GM12878 (cell line): ENCODE measurements at regions not wholly inside any gene's neighbourhood (a gene's known extent, or its start where the extent isn't known, plus 50 kb on each side); places are given as distances from the start of the nearest gene placed in this dataset.

ENCODE experiments used
- ATAC-seq: fragments of 200-7000 bp; cut with Tn5 transposase; 3 replicates; pipeline ENCODE4 v1.9.1; 2020; ENCODE audit warnings: mild to moderate bottlenecking, moderate library complexity
- BruUV-seq: library from RNA; stranded (reverse); fragments of 400-500 nt; replicated peaks from 2 replicates; lab custom pipeline; 2021; lab: Mats Ljungman, UMichigan
- CTCF ChIA-PET: fragments of 300-600 bp; sonication (Branson Sonifier 250); formaldehyde crosslinking; extraction: SDS; loops from one replicate; lab custom pipeline; 2021; ENCODE audit warnings: inconsistent platforms; lab: Yijun Ruan, JAX
- POLR2A ChIA-PET: fragments of 350-600 bp; formaldehyde crosslinking; extraction: SDS; loops from one replicate; lab custom pipeline; 2021; ENCODE audit warnings: inconsistent platforms; lab: Charles Lee
- RAD21 ChIA-PET: fragments of 300-600 bp; sonication (Branson Sonifier 250); formaldehyde crosslinking; loops from one replicate; lab custom pipeline; 2023; ENCODE audit warnings: antibody characterized with exemption; ENCODE audit not compliant: unreplicated experiment; lab: Charles Lee
- SMC1A ChIA-PET: fragments of 300-600 bp; sonication (Branson Sonifier 250); formaldehyde crosslinking; loops from one replicate; lab custom pipeline; 2023; ENCODE audit not compliant: unreplicated experiment, uncharacterized antibody; lab: Charles Lee
- DNase-seq: peaks from one replicate; pipeline ENCODE4 v3.0.0-alpha.2; 2011; ENCODE audit warnings: low read depth, low spot score
- FAIRE-seq: peaks from 3 replicates; lab custom pipeline; 2011; peaks lifted over from hg19 to GRCh38; lab: Jason Lieb, UNC
- H2AFZ ChIP-seq: 2 replicates; pipeline ENCODE4 v1.6.0; 2011; ENCODE audit warnings: low read depth, low read length, control low read depth; ENCODE audit not compliant: control insufficient read depth
- H3K27ac ChIP-seq: 2 replicates; pipeline ENCODE4 v1.5.1; 2011; ENCODE audit warnings: control low read depth; ENCODE audit not compliant: control insufficient read depth, insufficient read depth
- H3K27me3 ChIP-seq, 2 experiments: replicated peaks in 1 of 2; 2 replicates each; pipeline versions ENCODE4 v1.6.0 to v1.6.1; 2011; ENCODE audit warnings: low read length in 1 of 2; ENCODE audit not compliant: control insufficient read depth in 2 of 2, insufficient read depth in 2 of 2
- H3K36me3 ChIP-seq, 2 experiments: 2 replicates each; pipeline ENCODE4 v1.5.1; 2011; ENCODE audit warnings: low read length in 1 of 2; ENCODE audit not compliant: control insufficient read depth in 2 of 2, insufficient read depth in 2 of 2
- H3K4me1 ChIP-seq: 2 replicates; pipeline ENCODE4 v1.6.1; 2011; ENCODE audit warnings: mild to moderate bottlenecking, low read length, moderate library complexity, mixed read lengths; ENCODE audit not compliant: control insufficient read depth, insufficient read depth
- H3K4me2 ChIP-seq: 2 replicates; pipeline ENCODE4 v1.6.0; 2011; ENCODE audit warnings: control low read depth; ENCODE audit not compliant: control insufficient read depth, insufficient read depth
- H3K4me3 ChIP-seq: fragments of 200-600 bp; sonication (generic); 2 replicates; pipeline ENCODE4 v1.5.1; 2016
- H3K79me2 ChIP-seq: 2 replicates; pipeline ENCODE4 v1.6.0; 2011; ENCODE audit warnings: low read length; ENCODE audit not compliant: control insufficient read depth, insufficient read depth
- H3K9ac ChIP-seq: 2 replicates; pipeline ENCODE4 v1.8.0; 2011; ENCODE audit warnings: low read length, control low read depth, mixed read lengths; ENCODE audit not compliant: control insufficient read depth, insufficient read depth
- H3K9me3 ChIP-seq: replicated peaks from 3 replicates; pipeline ENCODE4 v1.5.1; 2011; ENCODE audit warnings: mild to moderate bottlenecking, low read length; ENCODE audit not compliant: control insufficient read depth, insufficient read depth
- H4K20me1 ChIP-seq: 2 replicates; pipeline ENCODE4 v1.6.0; 2011; ENCODE audit not compliant: control insufficient read depth, insufficient read depth
- ASH2L ChIP-seq: fragments of 300-600, 200-600 bp; sonication (generic); IDR thresholded peaks from 2 replicates; pipeline ENCODE4 v1.6.1; 2017; ENCODE audit warnings: low read depth, mild to moderate bottlenecking, borderline replicate concordance
- ATF2 ChIP-seq: IDR thresholded peaks from 2 replicates; pipeline ENCODE4 v1.6.1; 2012; ENCODE audit warnings: low read length, inconsistent platforms
- BMI1 ChIP-seq: fragments of 450-650 bp; IDR thresholded peaks from 2 replicates; pipeline ENCODE4 v1.6.1; 2016; ENCODE audit warnings: mild to moderate bottlenecking, moderate library complexity, borderline replicate concordance
- BRCA1 ChIP-seq: IDR thresholded peaks from 2 replicates; pipeline ENCODE4 v1.6.1; 2011; ENCODE audit warnings: low read depth, low read length, improper control_type of control experiment
- CHD2 ChIP-seq: IDR thresholded peaks from 2 replicates; pipeline ENCODE4 v1.6.1; 2011; ENCODE audit warnings: low read depth, low read length, improper control_type of control experiment, borderline replicate concordance
- HCFC1 ChIP-seq: fragments of 150-350 bp; IDR thresholded peaks from 2 replicates; pipeline ENCODE4 v1.6.1; 2014; ENCODE audit warnings: low read length
- HSF1 ChIP-seq: fragments of 150-350 bp; IDR thresholded peaks from 2 replicates; pipeline ENCODE4 v1.6.1; 2014; ENCODE audit warnings: mild to moderate bottlenecking, low read depth, low read length
- IRF5 ChIP-seq: fragments of 450-650 bp; IDR thresholded peaks from 2 replicates; pipeline ENCODE4 v1.6.1; 2017; ENCODE audit warnings: borderline replicate concordance
- KDM1A ChIP-seq: fragments of 200-600 bp; sonication (generic); IDR thresholded peaks from 2 replicates; pipeline ENCODE4 v1.6.1; 2016; ENCODE audit warnings: borderline replicate concordance
- NFIC ChIP-seq: IDR thresholded peaks from 2 replicates; pipeline ENCODE4 v1.6.1; 2012; ENCODE audit warnings: low read depth, mild to moderate bottlenecking, inconsistent platforms, low read length, moderate library complexity
- NFYA ChIP-seq: IDR thresholded peaks from 2 replicates; pipeline ENCODE4 v1.6.1; 2011; ENCODE audit warnings: low read depth, mild to moderate bottlenecking, low read length, improper control_type of control experiment, borderline replicate concordance
- NKRF ChIP-seq: fragments of 450-650 bp; conservative IDR thresholded peaks from 2 replicates; pipeline ENCODE4 v1.6.1; 2017; ENCODE audit warnings: mild to moderate bottlenecking, moderate library complexity
- POLR2AphosphoS5 ChIP-seq: IDR thresholded peaks from 2 replicates; pipeline ENCODE4 v1.6.1; 2011; ENCODE audit warnings: mild to moderate bottlenecking, low read length, inconsistent platforms
- RAD51 ChIP-seq: fragments of 450-650 bp; IDR thresholded peaks from 2 replicates; pipeline ENCODE4 v1.6.1; 2016; ENCODE audit warnings: moderate library complexity, mild to moderate bottlenecking, inconsistent platforms
- SIX5 ChIP-seq: IDR thresholded peaks from 2 replicates; pipeline ENCODE4 v1.6.1; 2011; ENCODE audit warnings: mild to moderate bottlenecking, low read depth, low read length, moderate library complexity; ENCODE audit not compliant: severe bottlenecking
- SUPT20H ChIP-seq: IDR thresholded peaks from 2 replicates; pipeline ENCODE4 v1.6.1; 2011; ENCODE audit warnings: low read depth, mild to moderate bottlenecking, low read length, moderate library complexity, borderline replicate concordance; ENCODE audit not compliant: control insufficient read depth
- TBL1XR1 ChIP-seq: IDR thresholded peaks from 2 replicates; pipeline ENCODE4 v1.6.1; 2012; ENCODE audit warnings: low read depth, low read length, improper control_type of control experiment
- ZBED1 ChIP-seq: IDR thresholded peaks from 2 replicates; pipeline ENCODE4 v1.6.1; 2016; ENCODE audit warnings: borderline replicate concordance
- ZNF274 ChIP-seq: IDR thresholded peaks from one replicate; pipeline ENCODE4 v1.8.0; 2011; ENCODE audit not compliant: insufficient read length, insufficient read depth
- in situ Hi-C: fragments of 300-500 bp; cut with MboI; formaldehyde crosslinking; loops from 9 replicates; pipeline ENCODE4 v1.14.3; 2018; ENCODE audit warnings: mixed read lengths
- intact Hi-C: fragments of 100-400 bp; cut with micrococcal nuclease; formaldehyde crosslinking; loops from one replicate; pipeline ENCODE4 v1.14.2; 2022; ENCODE audit not compliant: unreplicated experiment

- TF ChIP-seq NFIC, result no peak
- TF ChIP-seq ZBED1, result no peak
- TF ChIP-seq HCFC1, result no peak
- no peak for TF ChIP-seq POLR2AphosphoS5
- TF ChIP-seq SIX5, result no peak
- TF ChIP-seq IRF5, result no peak
- TF ChIP-seq, all 136 proteins: peak for 0
These were observed 1471.8 kb downstream of the PCDH7 start (continued) for GRCh38 chr4:32191961-32192360.

GRCh38 chr4:32192363-32192762 is 1472.2 kb downstream of the PCDH7 start:
- FAIRE-seq (no peak), ATAC-seq (no peak), DNase-seq (no peak)
- ChIA-PET RAD21 (no interaction called here), SMC1A (interaction anchor here (1.4 kb wide), 1 partner anchor 80 kb away, joined by 3 read pairs; no protein-coding TSS in a partner anchor), CTCF (interaction anchor here (1.5 kb wide), 1 partner anchor 14 kb away, joined by 3 read pairs; no protein-coding TSS in a partner anchor), POLR2A (no interaction called here)
- Histone ChIP-seq H3K4me2 (no peak overlapping the region), H3K4me3 (no peak overlapping the region), H3K9ac (no peak overlapping the region), H3K9me3 (no peaks in the 10 kb centered on the region; the same call in 2 of the 3 replicates), H3K27me3 (no peaks in the 10 kb centered on the region), H3K27ac (no peak overlapping the region), H2AFZ (no peak overlapping the region), H4K20me1 (no peaks in the 10 kb centered on the region), H3K36me3 (no peaks in the 10 kb centered on the region), H3K4me1 (no peaks in the 10 kb centered on the region), H3K79me2 (no peaks in the 10 kb centered on the region)
- no TSS peak for BruUV-seq
- intact Hi-C loops (no loop called here), in situ Hi-C loops (no loop called here)
- TF ChIP-seq RAD51 (no peak), NFYA (no peak), NKRF (no peak), SUPT20H (no peak), ASH2L (no peak), HSF1 (no peak), BMI1 (no peak), KDM1A (no peak), BRCA1 (no peak), ATF2 (no peak), TBL1XR1 (no peak), CHD2 (no peak), ZNF274 (no peak)
